Ishikawa (cell line): ENCODE measurements at regions not wholly inside any gene's neighbourhood (a gene's known extent, or its start where the extent isn't known, plus 50 kb on each side); places are given as distances from the start of the nearest gene placed in this dataset.

ENCODE experiments used
- CEBPB ChIP-seq: IDR thresholded peaks from 2 replicates; pipeline ENCODE4 v1.6.1; 2012
- CREB1 ChIP-seq: IDR thresholded peaks from 2 replicates; pipeline ENCODE4 v1.6.1; 2012; ENCODE audit warnings: low read depth
- EGR1 ChIP-seq: IDR thresholded peaks from 2 replicates; pipeline ENCODE4 v1.6.1; 2012
- EP300 ChIP-seq: IDR thresholded peaks from 2 replicates; pipeline ENCODE4 v1.6.1; 2012; ENCODE audit warnings: borderline replicate concordance
- FOXM1 ChIP-seq: IDR thresholded peaks from 2 replicates; pipeline ENCODE4 v1.6.1; 2012; ENCODE audit warnings: low read depth, borderline replicate concordance
- NFIC ChIP-seq: IDR thresholded peaks from 2 replicates; pipeline ENCODE4 v1.6.1; 2012
- RAD21 ChIP-seq: IDR thresholded peaks from 2 replicates; pipeline ENCODE4 v1.6.1; 2012; ENCODE audit warnings: low read depth
- TAF1 ChIP-seq: IDR thresholded peaks from 2 replicates; pipeline ENCODE4 v1.6.1; 2012; ENCODE audit warnings: low read depth, mild to moderate bottlenecking
- YY1 ChIP-seq: IDR thresholded peaks from 2 replicates; pipeline ENCODE4 v1.6.1; 2012; ENCODE audit warnings: low read depth
- ZBTB7A ChIP-seq: IDR thresholded peaks from 2 replicates; pipeline ENCODE4 v1.6.1; 2012; ENCODE audit warnings: low read depth
- TF ChIP-seq, protein P1 (sequence below): IDR thresholded peaks from 2 replicates; pipeline ENCODE4 v1.6.1; 2012; ENCODE audit warnings: low read depth, mild to moderate bottlenecking
- TF ChIP-seq, protein P2 (sequence below): IDR thresholded peaks from 2 replicates; pipeline ENCODE4 v1.6.1; 2012

DNA sequence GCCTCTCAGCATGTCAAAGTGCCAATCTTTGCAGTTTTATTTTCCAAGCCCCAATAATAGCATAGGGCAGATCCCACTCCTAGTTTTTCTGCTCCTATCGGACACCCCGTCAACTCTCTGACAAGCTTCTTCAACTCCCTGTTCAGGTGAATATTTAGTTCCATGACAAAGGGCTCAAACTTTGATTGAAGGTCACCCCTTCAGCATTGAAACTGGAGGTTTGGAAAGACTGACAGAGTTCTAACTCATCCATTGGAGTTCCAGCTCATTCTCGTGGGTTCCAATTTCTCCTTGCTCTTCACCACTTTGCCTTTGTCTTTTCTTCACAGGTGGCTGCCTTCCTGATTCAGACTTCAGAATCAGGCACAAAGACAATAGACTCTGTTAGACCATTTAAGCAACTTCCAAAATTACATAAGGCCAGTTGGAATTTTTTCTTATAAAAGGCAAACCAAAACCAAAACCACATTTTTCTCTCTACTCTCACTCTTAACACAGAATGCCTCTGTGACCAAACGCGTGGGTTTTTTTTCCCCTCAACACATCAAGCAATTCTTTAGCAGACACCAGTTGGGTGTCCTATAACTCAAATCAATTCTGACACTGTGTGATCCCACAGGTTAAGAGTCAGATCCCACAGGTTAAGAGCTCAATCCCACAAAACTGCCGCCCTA, 169.3 kb upstream of the USP25 start:
- TF ChIP-seq EP300 (no peak), CEBPB (no peak), EGR1 (no peak), RAD21 (no peak), YY1 (no peak), ZBTB7A (no peak), FOXM1 (no peak), TAF1 (no peak), NFIC (no peak), CREB1 (no peak)
- TF ChIP-seq, protein P1, sequence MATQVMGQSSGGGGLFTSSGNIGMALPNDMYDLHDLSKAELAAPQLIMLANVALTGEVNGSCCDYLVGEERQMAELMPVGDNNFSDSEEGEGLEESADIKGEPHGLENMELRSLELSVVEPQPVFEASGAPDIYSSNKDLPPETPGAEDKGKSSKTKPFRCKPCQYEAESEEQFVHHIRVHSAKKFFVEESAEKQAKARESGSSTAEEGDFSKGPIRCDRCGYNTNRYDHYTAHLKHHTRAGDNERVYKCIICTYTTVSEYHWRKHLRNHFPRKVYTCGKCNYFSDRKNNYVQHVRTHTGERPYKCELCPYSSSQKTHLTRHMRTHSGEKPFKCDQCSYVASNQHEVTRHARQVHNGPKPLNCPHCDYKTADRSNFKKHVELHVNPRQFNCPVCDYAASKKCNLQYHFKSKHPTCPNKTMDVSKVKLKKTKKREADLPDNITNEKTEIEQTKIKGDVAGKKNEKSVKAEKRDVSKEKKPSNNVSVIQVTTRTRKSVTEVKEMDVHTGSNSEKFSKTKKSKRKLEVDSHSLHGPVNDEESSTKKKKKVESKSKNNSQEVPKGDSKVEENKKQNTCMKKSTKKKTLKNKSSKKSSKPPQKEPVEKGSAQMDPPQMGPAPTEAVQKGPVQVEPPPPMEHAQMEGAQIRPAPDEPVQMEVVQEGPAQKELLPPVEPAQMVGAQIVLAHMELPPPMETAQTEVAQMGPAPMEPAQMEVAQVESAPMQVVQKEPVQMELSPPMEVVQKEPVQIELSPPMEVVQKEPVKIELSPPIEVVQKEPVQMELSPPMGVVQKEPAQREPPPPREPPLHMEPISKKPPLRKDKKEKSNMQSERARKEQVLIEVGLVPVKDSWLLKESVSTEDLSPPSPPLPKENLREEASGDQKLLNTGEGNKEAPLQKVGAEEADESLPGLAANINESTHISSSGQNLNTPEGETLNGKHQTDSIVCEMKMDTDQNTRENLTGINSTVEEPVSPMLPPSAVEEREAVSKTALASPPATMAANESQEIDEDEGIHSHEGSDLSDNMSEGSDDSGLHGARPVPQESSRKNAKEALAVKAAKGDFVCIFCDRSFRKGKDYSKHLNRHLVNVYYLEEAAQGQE, result no peak
- TF ChIP-seq, protein P2, sequence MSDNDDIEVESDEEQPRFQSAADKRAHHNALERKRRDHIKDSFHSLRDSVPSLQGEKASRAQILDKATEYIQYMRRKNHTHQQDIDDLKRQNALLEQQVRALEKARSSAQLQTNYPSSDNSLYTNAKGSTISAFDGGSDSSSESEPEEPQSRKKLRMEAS, result no peak
